K562 (cell line): ENCODE measurements at regions not wholly inside any gene's neighbourhood (a gene's known extent, or its start where the extent isn't known, plus 50 kb on each side); places are given as distances from the start of the nearest gene placed in this dataset.
A peak's percentile ranks its signal among the peaks of the same experiment; 100 is the strongest.

Experiments
- ATAC-seq: fragments of 200-7000 bp; cut with Tn5 transposase; 3 replicates; pipeline ENCODE4 v1.9.1; 2020; ENCODE audit warnings: moderate library complexity
- BruUV-seq: library from RNA; stranded (reverse); fragments of 400-500 nt; replicated peaks from 2 replicates; lab custom pipeline; 2021; lab: Mats Ljungman, UMichigan
- CTCF ChIA-PET: fragments of 300-600 bp; formaldehyde crosslinking; extraction: SDS; loops from one replicate; lab custom pipeline; 2021; ENCODE audit warnings: low intra/inter-chr PET ratio; lab: Yijun Ruan, JAX
- POLR2A ChIA-PET: fragments of 300-600, 350-650 bp; sonication (Branson Sonifier 250); formaldehyde crosslinking; extraction: SDS; loops from one replicate; lab custom pipeline; 2021; ENCODE audit warnings: antibody characterized with exemption, inconsistent platforms; lab: Yijun Ruan, JAX
- DNase-seq, 4 experiments: peaks; one replicate each; pipeline versions ENCODE4 v3.0.0 to v3.0.0-alpha.2; 2011 to 2018; ENCODE audit warnings: low spot score in 3 of 4, mixed read lengths in 3 of 4; ENCODE audit errors: extremely low read depth in 1 of 4
- FAIRE-seq: peaks from 2 replicates; lab custom pipeline; 2011; peaks lifted over from hg19 to GRCh38; lab: Jason Lieb, UNC
- H2AFZ ChIP-seq: 2 replicates; pipeline ENCODE4 v1.6.0; 2011; ENCODE audit warnings: low read depth, low read length, control low read depth, inconsistent platforms
- H3K27ac ChIP-seq: fragments of 200-600 bp; 3 replicates; pipeline ENCODE4 v1.8.0; 2011; ENCODE audit warnings: low read depth, mild to moderate bottlenecking, control low read depth, inconsistent platforms, low read length, moderate library complexity, mixed read lengths; ENCODE audit errors: extremely low read depth
- H3K27me3 ChIP-seq, 2 experiments: fragments of 300-600 bp in 1 of 2; 2 replicates in 1 of 2; 3 replicates in 1 of 2; pipeline versions ENCODE4 v1.6.0 to v1.8.0; 2011; ENCODE audit warnings: inconsistent platforms in 2 of 2, low read length in 2 of 2, mild to moderate bottlenecking in 1 of 2, mixed read lengths in 1 of 2, moderate library complexity in 1 of 2; ENCODE audit not compliant: control insufficient read depth in 2 of 2, insufficient read depth in 2 of 2
- H3K36me3 ChIP-seq: fragments of 300-600 bp; 3 replicates; pipeline ENCODE4 v1.8.0; 2011; ENCODE audit warnings: mild to moderate bottlenecking, low read length, inconsistent platforms; ENCODE audit not compliant: control insufficient read depth, insufficient read depth
- H3K4me1 ChIP-seq, 2 experiments: fragments of 200-600 bp in 1 of 2; replicated peaks in 1 of 2; 2 replicates in 1 of 2; 3 replicates in 1 of 2; pipeline versions ENCODE4 v1.5.1 to v1.8.0; 2011; ENCODE audit warnings: inconsistent platforms in 2 of 2, low read length in 2 of 2, mild to moderate bottlenecking in 1 of 2, mixed read lengths in 1 of 2, moderate library complexity in 1 of 2; ENCODE audit not compliant: control insufficient read depth in 2 of 2, insufficient read depth in 2 of 2
- H3K4me2 ChIP-seq: 2 replicates; pipeline ENCODE4 v1.6.1; 2011; ENCODE audit warnings: low read length, control low read depth, inconsistent platforms, mixed read lengths; ENCODE audit not compliant: insufficient read depth
- H3K4me3 ChIP-seq: fragments of 200-600 bp; sonication (generic), shearing (Covaris generic); 2 replicates; pipeline ENCODE4 v1.5.1; 2016; ENCODE audit warnings: control low read depth, inconsistent platforms
- H3K79me2 ChIP-seq: fragments of 200-600 bp; 3 replicates; pipeline ENCODE4 v1.8.0; 2011; ENCODE audit warnings: low read length, inconsistent platforms; ENCODE audit not compliant: control insufficient read depth, insufficient read depth
- H3K9ac ChIP-seq, 2 experiments: 2 replicates each; pipeline versions ENCODE4 v1.6.0 to v1.6.1; 2011; ENCODE audit warnings: low read depth in 2 of 2, low read length in 2 of 2, control low read depth in 1 of 2, inconsistent platforms in 1 of 2, mild to moderate bottlenecking in 1 of 2, mixed read lengths in 1 of 2; ENCODE audit not compliant: insufficient read depth in 1 of 2
- H3K9me1 ChIP-seq: one replicate; pipeline ENCODE4 v1.6.0; 2011; ENCODE audit warnings: inconsistent platforms, mild to moderate bottlenecking, low read length, moderate library complexity; ENCODE audit not compliant: control insufficient read depth, insufficient read depth
- H3K9me3 ChIP-seq: replicated peaks from 2 replicates; pipeline ENCODE4 v1.5.1; 2011; ENCODE audit warnings: low read depth, low read length, inconsistent platforms; ENCODE audit not compliant: control insufficient read depth, insufficient read depth
- H4K20me1 ChIP-seq: replicated peaks from 2 replicates; pipeline ENCODE4 v1.6.1; 2011; ENCODE audit warnings: low read length, inconsistent platforms, mixed read lengths; ENCODE audit not compliant: control insufficient read depth, insufficient read depth
- CBX5 ChIP-seq: IDR thresholded peaks from 2 replicates; pipeline ENCODE4 v1.6.1; 2014; ENCODE audit warnings: low read depth, borderline replicate concordance
- CSDE1 ChIP-seq, 2 experiments: fragments of 450-650 bp; IDR thresholded peaks; 2 replicates each; pipeline ENCODE4 v1.6.1; 2016; ENCODE audit warnings: mild to moderate bottlenecking in 1 of 2
- ESRRB ChIP-seq: fragments of 250-450 bp; sonication (Bioruptor Pico); IDR thresholded peaks from 2 replicates; pipeline ENCODE4 v1.5.0; 2020; ENCODE audit warnings: mild to moderate bottlenecking, moderate library complexity, borderline replicate concordance
- JUN ChIP-seq, 2 experiments: sonication (generic) in 1 of 2; formaldehyde crosslinking in 1 of 2; IDR thresholded peaks; 2 replicates each; pipeline versions ENCODE4 v1.6.1 to v1.8.0; 2012 to 2022; ENCODE audit warnings: borderline replicate concordance in 2 of 2, mild to moderate bottlenecking in 2 of 2, improper control_type of control experiment in 1 of 2, low read depth in 1 of 2, low read length in 1 of 2, missing genetic modification reagents in 1 of 2
- MCM7 ChIP-seq, 2 experiments: fragments of 450-650 bp; IDR thresholded peaks; 2 replicates each; pipeline ENCODE4 v1.6.1; 2016 to 2018
- POLR3A ChIP-seq: IDR thresholded peaks from 2 replicates; pipeline ENCODE4 v1.6.1; 2011; ENCODE audit warnings: borderline replicate concordance, mild to moderate bottlenecking, moderate library complexity; ENCODE audit not compliant: insufficient read length, insufficient read depth; ENCODE audit errors: extremely low read depth
- PTTG1 ChIP-seq: fragments of 450-650 bp; IDR thresholded peaks from 2 replicates; pipeline ENCODE4 v1.6.1; 2016; ENCODE audit warnings: low read depth, mild to moderate bottlenecking, missing genetic modification characterization, missing compliant biosample characterization
- SPI1 ChIP-seq: IDR thresholded peaks from 2 replicates; pipeline ENCODE4 v1.6.1; 2011; ENCODE audit warnings: low read depth, low read length, control low read depth, borderline replicate concordance
- STAT5B ChIP-seq: fragments of 250-450 bp; sonication (Bioruptor Pico); IDR thresholded peaks from 2 replicates; pipeline ENCODE4 v1.8.0; 2021; ENCODE audit warnings: mild to moderate bottlenecking, inconsistent platforms
- YY1 ChIP-seq, 3 experiments: IDR thresholded peaks; 2 replicates each; pipeline ENCODE4 v1.6.1; 2011; ENCODE audit warnings: low read length in 2 of 3, mild to moderate bottlenecking in 2 of 3, moderate library complexity in 2 of 3, borderline replicate concordance in 1 of 3, control low read depth in 1 of 3, low read depth in 1 of 3; ENCODE audit not compliant: insufficient read depth in 3 of 3, insufficient replicate concordance in 2 of 3, control insufficient read depth in 1 of 3, insufficient read length in 1 of 3; ENCODE audit errors: extremely low read depth in 1 of 3
- ZNF146 ChIP-seq: IDR thresholded peaks from one replicate; pipeline ENCODE4 v1.6.1; 2018; ENCODE audit warnings: missing compliant biosample characterization; ENCODE audit not compliant: unreplicated experiment
- WGBS: fragments of 100-300 bp; shearing (Covaris generic); methylation state at CpG from one replicate; pipeline ENCODE4 v1.1.6; 2016; ENCODE audit warnings: low coverage, mixed read lengths; ENCODE audit not compliant: insufficient coverage; ENCODE audit errors: missing lambda C conversion rate; 5-methylcytosine and 5-hydroxymethylcytosine counted together
- in situ Hi-C: fragments of 300-500 bp; cut with MboI; formaldehyde crosslinking; loops from 4 replicates; pipeline ENCODE4 v1.15.0; 2018; ENCODE audit warnings: inconsistent platforms, mixed read lengths
- intact Hi-C: fragments of 100-400 bp; cut with micrococcal nuclease; formaldehyde crosslinking; loops from 2 replicates; pipeline ENCODE4 v1.14.2; 2022
- TF ChIP-seq, protein P1 (sequence below): fragments of 250-450 bp; sonication (Bioruptor Pico); IDR thresholded peaks from 2 replicates; pipeline ENCODE4 v1.5.0; 2020; ENCODE audit warnings: mild to moderate bottlenecking, borderline replicate concordance
- TF ChIP-seq, protein P2 (sequence below): fragments of 450-650 bp; formaldehyde crosslinking; IDR thresholded peaks from 2 replicates; pipeline ENCODE4 v1.4.0; 2022; ENCODE audit warnings: missing genetic modification characterization

DNA sequence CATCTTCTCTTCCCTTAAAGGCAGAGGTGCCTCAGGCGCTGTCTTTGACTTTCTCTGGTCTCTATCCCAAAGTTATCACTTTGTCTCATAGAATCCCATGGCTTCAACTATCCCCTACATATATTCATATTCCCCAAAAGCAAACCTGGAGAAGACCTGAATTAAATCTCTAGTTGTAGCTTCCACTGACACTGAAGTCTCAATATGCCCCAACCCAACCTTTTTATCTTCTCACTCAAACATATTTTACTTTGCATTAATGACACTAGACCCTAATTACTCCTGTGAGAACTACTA is 354.5 kb upstream of the DUSP10 start (continued):
- TF ChIP-seq CSDE1 (IDR thresholded peaks at IDR 0.05) (no peak), MCM7 (IDR thresholded peaks at IDR 0.05) (no peak), STAT5B (CRISPR knock-in tag) (no peak), PTTG1 (no peak), POLR3A (no peak), ZNF146 (CRISPR knock-in tag) (no peak)

DNA sequence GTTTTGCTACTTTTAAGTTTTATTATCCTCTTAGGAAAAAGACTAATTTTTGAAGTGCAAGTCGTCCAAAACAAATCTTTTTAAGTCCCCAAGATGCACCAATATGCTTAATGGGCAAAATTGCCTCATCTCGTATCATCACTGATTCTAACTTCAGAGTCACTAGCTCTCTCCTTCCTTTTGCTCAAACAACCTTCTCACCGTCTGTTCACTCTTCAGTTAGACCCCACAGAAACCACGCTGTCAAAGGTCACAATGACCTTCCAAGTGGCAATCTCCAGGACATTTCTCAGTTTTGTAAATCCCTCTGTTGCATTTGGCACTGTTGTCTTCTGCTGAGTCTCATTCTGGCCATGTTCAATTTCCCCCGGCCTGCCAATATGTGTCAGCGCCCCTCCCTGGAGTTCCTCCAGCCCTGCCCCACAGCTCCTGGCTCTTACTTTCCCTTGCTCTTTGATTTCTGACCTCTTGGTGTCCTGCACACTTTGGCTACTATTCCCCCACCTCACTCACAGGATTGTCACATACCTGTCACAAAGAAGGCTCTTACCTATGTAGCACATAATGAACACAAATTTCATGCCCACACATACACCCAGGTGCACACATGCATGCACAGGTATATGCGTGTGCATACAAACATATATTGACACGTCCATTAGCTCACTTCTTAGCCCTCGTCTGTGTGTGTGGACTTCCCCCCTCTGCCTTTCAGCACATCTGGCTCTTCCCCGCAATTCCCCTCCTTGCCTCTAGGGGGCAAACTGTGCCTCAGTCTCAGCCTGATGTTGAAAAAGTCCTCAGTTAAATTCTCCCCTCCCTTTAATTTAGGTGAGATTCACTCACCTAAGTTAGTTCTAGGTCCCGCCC is 354.0 kb upstream of the DUSP10 start:
- in situ Hi-C loops: no loop called here
- 3% methylated on average over 11 of the region's 11 CpGs for WGBS
- TF ChIP-seq, protein P1, sequence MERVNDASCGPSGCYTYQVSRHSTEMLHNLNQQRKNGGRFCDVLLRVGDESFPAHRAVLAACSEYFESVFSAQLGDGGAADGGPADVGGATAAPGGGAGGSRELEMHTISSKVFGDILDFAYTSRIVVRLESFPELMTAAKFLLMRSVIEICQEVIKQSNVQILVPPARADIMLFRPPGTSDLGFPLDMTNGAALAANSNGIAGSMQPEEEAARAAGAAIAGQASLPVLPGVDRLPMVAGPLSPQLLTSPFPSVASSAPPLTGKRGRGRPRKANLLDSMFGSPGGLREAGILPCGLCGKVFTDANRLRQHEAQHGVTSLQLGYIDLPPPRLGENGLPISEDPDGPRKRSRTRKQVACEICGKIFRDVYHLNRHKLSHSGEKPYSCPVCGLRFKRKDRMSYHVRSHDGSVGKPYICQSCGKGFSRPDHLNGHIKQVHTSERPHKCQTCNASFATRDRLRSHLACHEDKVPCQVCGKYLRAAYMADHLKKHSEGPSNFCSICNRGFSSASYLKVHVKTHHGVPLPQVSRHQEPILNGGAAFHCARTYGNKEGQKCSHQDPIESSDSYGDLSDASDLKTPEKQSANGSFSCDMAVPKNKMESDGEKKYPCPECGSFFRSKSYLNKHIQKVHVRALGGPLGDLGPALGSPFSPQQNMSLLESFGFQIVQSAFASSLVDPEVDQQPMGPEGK (CRISPR knock-in tag): no peak
- TF ChIP-seq CBX5: no peak
- no peak for TF ChIP-seq JUN (IDR thresholded peaks at IDR 0.05; ENCODE audit: borderline replicate concordance, low read depth, low read length)
- TF ChIP-seq JUN (CRISPR knock-in tag; IDR thresholded peaks at IDR 0.05; ENCODE audit: borderline replicate concordance): no peak
- TF ChIP-seq, protein P2, sequence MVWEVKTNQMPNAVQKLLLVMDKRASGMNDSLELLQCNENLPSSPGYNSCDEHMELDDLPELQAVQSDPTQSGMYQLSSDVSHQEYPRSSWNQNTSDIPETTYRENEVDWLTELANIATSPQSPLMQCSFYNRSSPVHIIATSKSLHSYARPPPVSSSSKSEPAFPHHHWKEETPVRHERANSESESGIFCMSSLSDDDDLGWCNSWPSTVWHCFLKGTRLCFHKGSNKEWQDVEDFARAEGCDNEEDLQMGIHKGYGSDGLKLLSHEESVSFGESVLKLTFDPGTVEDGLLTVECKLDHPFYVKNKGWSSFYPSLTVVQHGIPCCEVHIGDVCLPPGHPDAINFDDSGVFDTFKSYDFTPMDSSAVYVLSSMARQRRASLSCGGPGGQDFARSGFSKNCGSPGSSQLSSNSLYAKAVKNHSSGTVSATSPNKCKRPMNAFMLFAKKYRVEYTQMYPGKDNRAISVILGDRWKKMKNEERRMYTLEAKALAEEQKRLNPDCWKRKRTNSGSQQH (CRISPR knock-in tag): no peak
- TF ChIP-seq YY1 (IDR thresholded peaks at IDR 0.05; ENCODE audit: borderline replicate concordance in 1 of 3, control insufficient read depth in 1 of 3, extremely low read depth in 1 of 3, insufficient read depth in 3 of 3, insufficient read length in 1 of 3, insufficient replicate concordance in 2 of 3, low read depth in 1 of 3, low read length in 2 of 3): no peak
- TF ChIP-seq SPI1: peak; percentile 24; the same call in 1 of the 2 replicates
- TF ChIP-seq ESRRB: no peak

More for the DNA sequence above, 354.0 kb upstream of the DUSP10 start:
- no peak overlapping the region for H3K4me3 ChIP-seq
- FAIRE-seq (peak; percentile 80), DNase-seq (peak; percentile 60 to 76 (median 68)), ATAC-seq (peak; percentile 93)
- no peaks in the 10 kb centered on the region for H3K79me2 ChIP-seq
- H3K9ac ChIP-seq: no peak overlapping the region
- H3K36me3 ChIP-seq: no peaks in the 10 kb centered on the region
- CTCF ChIA-PET: no interaction called here
- no peak overlapping the region for H2AFZ ChIP-seq
- H3K4me1 ChIP-seq: no peaks in the 10 kb centered on the region
- H3K27me3 ChIP-seq: no peaks in the 10 kb centered on the region; a peak in 1 of 5 replicates
- H3K4me2 ChIP-seq: no peak overlapping the region
- intact Hi-C loops: loop anchor here (2.0 kb wide), 1 partner anchor 359 kb away; no protein-coding TSS in a partner anchor
- POLR2A ChIA-PET: no interaction called here
- no TSS peak for BruUV-seq
- H4K20me1 ChIP-seq: no peaks in the 10 kb centered on the region
- no peak overlapping the region for H3K27ac ChIP-seq
- H3K9me3 ChIP-seq: no peaks in the 10 kb centered on the region
- H3K9me1 ChIP-seq: no peaks in the 10 kb centered on the region
